HCT116 (cell line): ENCODE measurements at regions not wholly inside any gene's neighbourhood (a gene's known extent, or its start where the extent isn't known, plus 50 kb on each side); places are given as distances from the start of the nearest gene placed in this dataset.

Experiments used
- CTCF ChIP-seq, 3 experiments: fragments of 200-600 bp in 1 of 3; sonication (generic) in 1 of 3; IDR thresholded peaks in 2 of 3; conservative IDR thresholded peaks in 1 of 3; 2 replicates each; pipeline ENCODE4 v1.5.1; 2012 to 2017; ENCODE audit warnings: low read depth in 2 of 3, low read length in 2 of 3, antibody characterized with exemption in 1 of 3, borderline replicate concordance in 1 of 3, control low read depth in 1 of 3, mild to moderate bottlenecking in 1 of 3, mixed read lengths in 1 of 3, mixed run types in 1 of 3, moderate library complexity in 1 of 3; ENCODE audit not compliant: insufficient read depth in 1 of 3
- ELF1 ChIP-seq: IDR thresholded peaks from 2 replicates; pipeline ENCODE4 v1.6.1; 2012; ENCODE audit warnings: low read depth, borderline replicate concordance
- EZH2phosphoT487 ChIP-seq: fragments of 200-600 bp; IDR thresholded peaks from 2 replicates; pipeline ENCODE4 v1.6.1; 2018; ENCODE audit warnings: antibody characterized with exemption, borderline replicate concordance
- MAX ChIP-seq: IDR thresholded peaks from 2 replicates; pipeline ENCODE4 v1.6.1; 2012
- POLR2A ChIP-seq: IDR thresholded peaks from 2 replicates; pipeline ENCODE4 v1.7.0; 2011; ENCODE audit warnings: borderline replicate concordance; ENCODE audit not compliant: insufficient read depth, insufficient read length; ENCODE audit errors: extremely low read depth
- POLR2AphosphoS5 ChIP-seq: IDR thresholded peaks from 2 replicates; pipeline ENCODE4 v1.6.1; 2011; ENCODE audit warnings: mild to moderate bottlenecking, low read depth, low read length, moderate library complexity
- RAD21 ChIP-seq: IDR thresholded peaks from 2 replicates; pipeline ENCODE4 v1.6.1; 2012; ENCODE audit warnings: low read depth, mild to moderate bottlenecking
- REST ChIP-seq: IDR thresholded peaks from 2 replicates; pipeline ENCODE4 v1.6.1; 2012; ENCODE audit warnings: low read depth
- SIN3A ChIP-seq: IDR thresholded peaks from 2 replicates; pipeline ENCODE4 v1.6.1; 2012; ENCODE audit warnings: low read depth
- TCF7L2 ChIP-seq: IDR thresholded peaks from 2 replicates; pipeline ENCODE4 v1.7.0; 2011; ENCODE audit warnings: borderline replicate concordance, inconsistent platforms; ENCODE audit not compliant: insufficient read depth, insufficient read length; ENCODE audit errors: extremely low read depth
- YY1 ChIP-seq: IDR thresholded peaks from 2 replicates; pipeline ENCODE4 v1.6.1; 2011; ENCODE audit warnings: low read length, low read depth, moderate library complexity, mild to moderate bottlenecking; ENCODE audit not compliant: insufficient replicate concordance; ENCODE audit errors: extremely low read depth
- ZBTB33 ChIP-seq: IDR thresholded peaks from 2 replicates; pipeline ENCODE4 v1.6.1; 2011; ENCODE audit warnings: mild to moderate bottlenecking, low read length, moderate library complexity; ENCODE audit not compliant: insufficient replicate concordance; ENCODE audit errors: extremely low read depth

- TF ChIP-seq TCF7L2 (no peak), CTCF (IDR thresholded peaks at IDR 0.05 in 2 of 3, conservative IDR thresholded peaks at IDR 0.05 in 1 of 3; ENCODE audit: borderline replicate concordance in 1 of 3, insufficient read depth in 1 of 3, low read depth in 2 of 3, low read length in 2 of 3) (no peak), EZH2phosphoT487 (no peak), ELF1 (no peak), ZBTB33 (no peak), MAX (no peak), SIN3A (no peak), REST (no peak), RAD21 (no peak), POLR2A (no peak), POLR2AphosphoS5 (no peak), YY1 (no peak)
Observed at GRCh38 chr13:40047322-40047771, 391.9 kb downstream of the COG6 start.
